Gastroesophageal sphincter (tissue), 4 donors: ENCODE measurements at regions not wholly inside any gene's neighbourhood (a gene's known extent, or its start where the extent isn't known, plus 50 kb on each side); places are given as distances from the start of the nearest gene placed in this dataset.

Experiments used
- ATAC-seq: fragments of 150-250 bp; one replicate; pipeline ENCODE4 v1.9.1; 2016; ENCODE audit warnings: mild to moderate bottlenecking, moderate library complexity
- H3K27ac ChIP-seq, 4 donors: fragments of 200-600 bp; sonication (generic) in 3 of 4; 1 replicate in 3 of 4; 2 replicates in 1 of 4; pipeline ENCODE4 v1.5.1; 2016 to 2019
- H3K27me3 ChIP-seq: fragments of 200-600 bp; sonication (generic); one replicate; pipeline ENCODE4 v1.5.1; 2019
- H3K36me3 ChIP-seq, 2 donors: fragments of 200-600 bp; sonication (generic); one replicate each; pipeline ENCODE4 v1.5.1; 2019; ENCODE audit warnings: control low read depth in 1 of 2
- H3K4me1 ChIP-seq, 3 donors: fragments of 200-600 bp; sonication (generic); 1 replicate in 2 of 3; 2 replicates in 1 of 3; pipeline ENCODE4 v1.5.1; 2016 to 2019; ENCODE audit warnings: control low read depth in 2 of 3
- H3K4me3 ChIP-seq, 2 donors: fragments of 200-600 bp; sonication (generic); one replicate each; pipeline ENCODE4 v1.5.1; 2019; ENCODE audit warnings: mild to moderate bottlenecking in 1 of 2, moderate library complexity in 1 of 2
- H3K9me3 ChIP-seq, 3 donors: fragments of 200-600 bp; sonication (generic); one replicate each; pipeline ENCODE4 v1.5.1; 2017 to 2019; ENCODE audit warnings: control low read depth in 2 of 3
- EP300 ChIP-seq: sonication (generic); formaldehyde crosslinking; IDR thresholded peaks from one replicate; pipeline ENCODE4 v1.6.1; 2017; ENCODE audit warnings: antibody characterized with exemption, mild to moderate bottlenecking
- POLR2A ChIP-seq, 2 donors: fragments of 450-650 bp; IDR thresholded peaks; one replicate each; pipeline ENCODE4 v1.6.1; 2017; ENCODE audit warnings: antibody characterized with exemption in 2 of 2, mild to moderate bottlenecking in 2 of 2, moderate library complexity in 1 of 2
- POLR2AphosphoS5 ChIP-seq: sonication (generic); formaldehyde crosslinking; IDR thresholded peaks from one replicate; pipeline ENCODE4 v1.6.1; 2017; ENCODE audit warnings: antibody characterized with exemption
- WGBS, 2 donors: methylation state at CpG; one replicate each; pipeline ENCODE4 v1.1.5; 2018; ENCODE audit warnings: low coverage in 1 of 2; 5-methylcytosine and 5-hydroxymethylcytosine counted together
- TF ChIP-seq, protein P1 (sequence below), 4 experiments: fragments of 200-600 bp in 2 of 4; fragments of 450-650 bp in 2 of 4; sonication (generic) in 1 of 4; IDR thresholded peaks; one replicate each; pipeline ENCODE4 v1.5.1; 2017 to 2019; ENCODE audit warnings: antibody characterized with exemption in 4 of 4, mild to moderate bottlenecking in 2 of 4, moderate library complexity in 2 of 4

DNA sequence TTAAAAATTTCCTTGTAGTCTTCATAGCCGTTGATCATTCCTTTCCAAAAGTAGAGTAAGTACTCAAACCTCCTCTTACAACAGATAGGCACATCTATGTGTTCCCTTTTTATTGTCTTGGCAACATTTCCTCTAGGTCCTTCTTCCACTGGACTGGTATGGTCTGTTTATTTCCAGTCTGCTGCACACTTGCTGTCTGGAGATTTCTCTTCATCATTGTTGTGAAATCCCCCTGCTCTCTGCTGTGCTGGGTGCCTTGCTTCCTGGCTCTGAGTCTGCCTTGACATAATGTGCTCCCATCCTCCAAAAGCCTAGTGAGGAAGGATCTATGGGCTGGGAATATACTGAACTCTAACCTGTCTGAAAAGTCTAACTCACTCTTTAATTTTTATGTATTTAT lies 545.3 kb upstream of the VSTM2A start:
- ATAC-seq = no peak
- Histone ChIP-seq H3K27me3 (no peaks in the 10 kb centered on the region), H3K9me3 (no peaks in the 10 kb centered on the region), H3K36me3 (no peaks in the 10 kb centered on the region), H3K27ac (no peak overlapping the region), H3K4me1 (no peaks in the 10 kb centered on the region), H3K4me3 (no peak overlapping the region)
- TF ChIP-seq POLR2A (IDR thresholded peaks at IDR 0.05) = no peak
- TF ChIP-seq, protein P1, sequence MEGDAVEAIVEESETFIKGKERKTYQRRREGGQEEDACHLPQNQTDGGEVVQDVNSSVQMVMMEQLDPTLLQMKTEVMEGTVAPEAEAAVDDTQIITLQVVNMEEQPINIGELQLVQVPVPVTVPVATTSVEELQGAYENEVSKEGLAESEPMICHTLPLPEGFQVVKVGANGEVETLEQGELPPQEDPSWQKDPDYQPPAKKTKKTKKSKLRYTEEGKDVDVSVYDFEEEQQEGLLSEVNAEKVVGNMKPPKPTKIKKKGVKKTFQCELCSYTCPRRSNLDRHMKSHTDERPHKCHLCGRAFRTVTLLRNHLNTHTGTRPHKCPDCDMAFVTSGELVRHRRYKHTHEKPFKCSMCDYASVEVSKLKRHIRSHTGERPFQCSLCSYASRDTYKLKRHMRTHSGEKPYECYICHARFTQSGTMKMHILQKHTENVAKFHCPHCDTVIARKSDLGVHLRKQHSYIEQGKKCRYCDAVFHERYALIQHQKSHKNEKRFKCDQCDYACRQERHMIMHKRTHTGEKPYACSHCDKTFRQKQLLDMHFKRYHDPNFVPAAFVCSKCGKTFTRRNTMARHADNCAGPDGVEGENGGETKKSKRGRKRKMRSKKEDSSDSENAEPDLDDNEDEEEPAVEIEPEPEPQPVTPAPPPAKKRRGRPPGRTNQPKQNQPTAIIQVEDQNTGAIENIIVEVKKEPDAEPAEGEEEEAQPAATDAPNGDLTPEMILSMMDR (IDR thresholded peaks at IDR 0.05) = no peak
- TF ChIP-seq POLR2AphosphoS5 = no peak
- no peak for TF ChIP-seq EP300
- WGBS, 2 donors = 71% methylated on average over 1 of the region's 1 CpG; no CpG with 5 or more reads in 1 of the 2 donors

DNA sequence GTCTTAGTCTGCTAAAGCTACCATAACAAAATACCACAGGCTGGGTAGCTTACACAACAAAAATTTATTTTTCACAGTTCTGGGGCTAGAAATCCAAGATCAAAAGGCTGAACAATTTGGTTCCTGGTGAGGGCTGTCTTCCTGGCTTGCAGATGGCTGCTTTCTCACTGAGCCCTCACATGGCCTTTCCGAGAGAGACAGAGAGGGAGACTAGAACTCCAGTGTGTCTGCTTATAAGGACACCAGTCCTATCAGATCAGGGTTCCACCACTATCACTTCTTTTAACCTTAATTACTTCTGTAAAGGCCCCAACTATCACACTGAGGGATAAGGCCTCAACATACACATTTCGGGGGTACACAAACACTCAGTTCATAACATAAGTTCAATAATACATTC lies 527.4 kb upstream of the VSTM2A start:
- WGBS, 2 donors = 60 to 90% methylated on average over 1 to 2 of the region's 2 CpGs

DNA sequence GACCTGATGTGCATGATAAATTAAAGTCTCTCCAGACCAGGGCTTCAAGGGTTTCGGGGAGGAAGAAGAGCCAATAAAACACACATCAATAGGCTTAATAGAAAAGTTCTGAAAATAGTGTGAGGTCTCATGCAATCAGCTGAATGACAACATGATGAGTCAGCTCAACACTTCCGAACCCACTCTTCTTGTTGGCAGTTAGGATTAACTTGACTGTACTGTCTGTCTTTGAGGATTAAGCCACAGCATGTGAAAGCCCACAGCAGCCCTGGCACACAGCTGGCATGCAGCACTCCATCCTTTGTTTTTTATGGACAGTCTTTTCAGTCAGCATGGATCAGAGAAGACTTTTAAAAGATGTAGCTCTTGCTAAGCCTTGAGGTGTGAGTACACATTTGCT lies 526.9 kb upstream of the VSTM2A start:
- TF ChIP-seq EP300 = no peak
- TF ChIP-seq POLR2A (IDR thresholded peaks at IDR 0.05) = no peak
- TF ChIP-seq, protein P1 (IDR thresholded peaks at IDR 0.05) = no peak
- no peak for TF ChIP-seq POLR2AphosphoS5
- Histone ChIP-seq H3K4me3 (no peak overlapping the region), H3K27me3 (no peaks in the 10 kb centered on the region), H3K27ac (no peak overlapping the region), H3K4me1 (no peaks in the 10 kb centered on the region), H3K9me3 (no peaks in the 10 kb centered on the region), H3K36me3 (no peaks in the 10 kb centered on the region)
- 69 to 77% methylated on average over 2 of the region's 2 CpGs for WGBS, 2 donors
- ATAC-seq = no peak

More for the DNA sequence above, 527.4 kb upstream of the VSTM2A start:
- Histone ChIP-seq H3K4me1 (no peaks in the 10 kb centered on the region), H3K4me3 (no peak overlapping the region), H3K27me3 (no peaks in the 10 kb centered on the region), H3K27ac (no peak overlapping the region), H3K36me3 (no peaks in the 10 kb centered on the region), H3K9me3 (no peaks in the 10 kb centered on the region)
- ATAC-seq = no peak
- TF ChIP-seq EP300 = no peak
- TF ChIP-seq, protein P1 (IDR thresholded peaks at IDR 0.05) = no peak
- TF ChIP-seq POLR2A (IDR thresholded peaks at IDR 0.05) = no peak
- no peak for TF ChIP-seq POLR2AphosphoS5

DNA sequence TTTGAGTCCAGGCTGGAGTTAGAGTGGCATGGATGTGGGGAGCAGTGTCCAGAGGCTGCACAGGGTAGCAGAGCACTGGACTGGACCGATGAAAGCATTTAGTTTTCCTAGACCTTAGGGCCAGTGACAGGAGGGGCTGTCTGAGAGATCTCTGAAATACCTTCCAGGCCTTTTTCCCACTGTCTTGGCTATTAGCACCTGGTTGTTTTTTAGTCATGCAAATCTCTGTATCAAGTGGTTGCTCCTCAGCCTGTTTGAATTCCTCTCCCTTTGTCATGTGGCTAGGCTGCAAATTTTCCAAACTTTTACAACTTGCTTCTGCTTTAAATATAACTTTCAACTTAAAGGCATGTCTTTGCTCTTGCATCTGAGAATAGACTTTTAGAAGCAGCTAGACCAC lies 504.3 kb upstream of the VSTM2A start:
- 83 to 100% methylated on average over 1 of the region's 1 CpG for WGBS, 2 donors
- Histone ChIP-seq H3K4me1 (no peaks in the 10 kb centered on the region), H3K9me3 (peaks cover 0 to 15% (median 0%) of the 10 kb centered on the region in 3 donors), H3K36me3 (no peaks in the 10 kb centered on the region), H3K27me3 (no peaks in the 10 kb centered on the region), H3K27ac (no peak overlapping the region), H3K4me3 (no peak overlapping the region)
- TF ChIP-seq POLR2AphosphoS5 = no peak
- no peak for TF ChIP-seq POLR2A (IDR thresholded peaks at IDR 0.05)
- TF ChIP-seq, protein P1 (IDR thresholded peaks at IDR 0.05) = no peak
- TF ChIP-seq EP300 = no peak
- ATAC-seq = no peak

DNA sequence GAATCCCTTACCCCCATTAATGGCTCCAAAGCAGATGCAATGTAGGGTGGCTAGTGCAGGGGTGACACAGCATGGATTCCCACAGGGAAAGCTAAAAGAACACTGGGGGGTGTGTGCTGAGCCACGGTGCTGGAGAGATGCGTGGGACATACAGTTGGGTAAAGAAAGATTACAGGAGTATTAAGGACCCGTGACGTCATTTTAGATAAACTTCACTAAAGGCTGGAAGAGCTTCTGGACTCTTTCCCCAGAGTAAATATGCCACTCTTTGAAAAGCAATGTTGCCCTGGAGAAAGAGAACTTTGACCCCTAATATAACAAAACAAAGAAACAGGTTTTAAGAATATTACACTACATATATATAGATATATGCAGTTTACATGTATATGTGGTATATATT lies 481.5 kb upstream of the VSTM2A start:
- H3K9me3 ChIP-seq = no peaks in the 10 kb centered on the region
- no peak for TF ChIP-seq POLR2AphosphoS5
- TF ChIP-seq POLR2A (IDR thresholded peaks at IDR 0.05) = no peak
- no peak for TF ChIP-seq EP300
- TF ChIP-seq, protein P1 (IDR thresholded peaks at IDR 0.05) = no peak
- WGBS, 2 donors = 35 to 62% methylated on average over 3 to 4 of the region's 4 CpGs
- no peak for ATAC-seq
- H3K36me3 ChIP-seq = no peaks in the 10 kb centered on the region
- H3K4me1 ChIP-seq = no peaks in the 10 kb centered on the region
- H3K27me3 ChIP-seq = no peaks in the 10 kb centered on the region
- no peak overlapping the region for H3K27ac ChIP-seq
- H3K4me3 ChIP-seq = no peak overlapping the region
